ENCODE measurements at regions not wholly inside any gene's neighbourhood (a gene's known extent, or its start where the extent isn't known, plus 50 kb on each side); places are given as distances from the start of the nearest gene placed in this dataset.

- Histone ChIP-seq H3K79me2 (ENCODE audit: control insufficient read depth, low read length) (no peaks in the 10 kb centered on the region), H3K4me2 (ENCODE audit: low read length) (no peak overlapping the region), H3K9me2 (replicated peaks; ENCODE audit: control insufficient read depth, low read length) (no peaks in the 10 kb centered on the region), H3K27ac (ENCODE audit: low read depth, low read length) (no peak overlapping the region), H3K27me3 (ENCODE audit: control insufficient read depth, low read length) (no peaks in the 10 kb centered on the region; the same call in 1 of the 2 replicates), H3F3A (ENCODE audit: control insufficient read depth, insufficient read depth) (no peaks in the 10 kb centered on the region), H3K9me3 (ENCODE audit: control insufficient read depth, insufficient read depth, low read length) (no peaks in the 10 kb centered on the region), H3K4me3 (ENCODE audit: low read length) (no peak overlapping the region), H3K4me1 (ENCODE audit: control insufficient read depth, low read length) (no peaks in the 10 kb centered on the region), H3K36me3 (ENCODE audit: control insufficient read depth, low read length) (no peaks in the 10 kb centered on the region), H4K20me1 (ENCODE audit: control insufficient read depth, insufficient read depth, low read depth, low read length) (no peaks in the 10 kb centered on the region)
- no peak for TF ChIP-seq CTCF (IDR thresholded peaks at IDR 0.05; ENCODE audit: low read depth, low read length, poor library complexity, severe bottlenecking)
- no peak for TF ChIP-seq EZH2phosphoT487 (IDR thresholded peaks at IDR 0.05; ENCODE audit: borderline replicate concordance, low read length)
Measured at GRCh38 chr16:86070484-86070883, 171.5 kb downstream of the IRF8 start.

- no peak overlapping the region for H3K4me3 ChIP-seq (ENCODE audit: low read length)
- H4K20me1 ChIP-seq (ENCODE audit: control insufficient read depth, insufficient read depth, low read depth, low read length): no peaks in the 10 kb centered on the region
- H3K4me2 ChIP-seq (ENCODE audit: low read length): no peak overlapping the region
- no peaks in the 10 kb centered on the region for H3F3A ChIP-seq (ENCODE audit: control insufficient read depth, insufficient read depth)
- H3K79me2 ChIP-seq (ENCODE audit: control insufficient read depth, low read length): no peaks in the 10 kb centered on the region
- no peaks in the 10 kb centered on the region for H3K9me2 ChIP-seq (replicated peaks; ENCODE audit: control insufficient read depth, low read length)
- no peaks in the 10 kb centered on the region for H3K4me1 ChIP-seq (ENCODE audit: control insufficient read depth, low read length)
- H3K27me3 ChIP-seq (ENCODE audit: control insufficient read depth, low read length): no peaks in the 10 kb centered on the region; the same call in 1 of the 2 replicates
- no peaks in the 10 kb centered on the region for H3K36me3 ChIP-seq (ENCODE audit: control insufficient read depth, low read length)
- H3K27ac ChIP-seq (ENCODE audit: low read depth, low read length): no peak overlapping the region
- H3K9me3 ChIP-seq (ENCODE audit: control insufficient read depth, insufficient read depth, low read length): no peaks in the 10 kb centered on the region
- TF ChIP-seq CTCF (IDR thresholded peaks at IDR 0.05; ENCODE audit: low read depth, low read length, poor library complexity, severe bottlenecking) (no peak), EZH2phosphoT487 (IDR thresholded peaks at IDR 0.05; ENCODE audit: borderline replicate concordance, low read length) (no peak)
Measured at GRCh38 chr16:86070971-86071370, 172.0 kb downstream of the IRF8 start.

- H3K4me3 ChIP-seq (ENCODE audit: low read length): no peak overlapping the region
- H3K4me1 ChIP-seq (ENCODE audit: control insufficient read depth, low read length): no peaks in the 10 kb centered on the region
- H3F3A ChIP-seq (ENCODE audit: control insufficient read depth, insufficient read depth): no peaks in the 10 kb centered on the region
- H3K36me3 ChIP-seq (ENCODE audit: control insufficient read depth, low read length): no peaks in the 10 kb centered on the region
- H3K79me2 ChIP-seq (ENCODE audit: control insufficient read depth, low read length): no peaks in the 10 kb centered on the region
- H3K4me2 ChIP-seq (ENCODE audit: low read length): no peak overlapping the region
- no peaks in the 10 kb centered on the region for H3K9me2 ChIP-seq (replicated peaks; ENCODE audit: control insufficient read depth, low read length)
- no peaks in the 10 kb centered on the region for H3K9me3 ChIP-seq (ENCODE audit: control insufficient read depth, insufficient read depth, low read length)
- no peak overlapping the region for H3K27ac ChIP-seq (ENCODE audit: low read depth, low read length)
- no peaks in the 10 kb centered on the region for H4K20me1 ChIP-seq (ENCODE audit: control insufficient read depth, insufficient read depth, low read depth, low read length)
- TF ChIP-seq CTCF (IDR thresholded peaks at IDR 0.05; ENCODE audit: low read depth, low read length, poor library complexity, severe bottlenecking) (no peak), EZH2phosphoT487 (IDR thresholded peaks at IDR 0.05; ENCODE audit: borderline replicate concordance, low read length) (no peak)
- no peaks in the 10 kb centered on the region; the same call in 1 of the 2 replicates for H3K27me3 ChIP-seq (ENCODE audit: control insufficient read depth, low read length)
Measured at GRCh38 chr16:86071611-86072240, 172.8 kb downstream of the IRF8 start.

Measured in DOHH2 (cell line).